Keratinocyte (primary cell): ENCODE measurements at regions not wholly inside any gene's neighbourhood (a gene's known extent, or its start where the extent isn't known, plus 50 kb on each side); places are given as distances from the start of the nearest gene placed in this dataset.

Source experiments
- DNase-seq: peaks from one replicate; pipeline ENCODE4 v3.0.0-alpha.2; 2011; ENCODE audit warnings: low read depth, missing footprints, low spot score
- FAIRE-seq: peaks from 2 replicates; lab custom pipeline; 2011; peaks lifted over from hg19 to GRCh38; lab: Jason Lieb, UNC
- H2AFZ ChIP-seq: 2 replicates; pipeline ENCODE4 v1.6.0; 2012; ENCODE audit warnings: low read length, control low read depth, inconsistent platforms; ENCODE audit not compliant: control insufficient read depth
- H3K27ac ChIP-seq: 2 replicates; pipeline ENCODE4 v1.5.1; 2011; ENCODE audit warnings: low read length; ENCODE audit not compliant: control insufficient read depth, insufficient read depth
- H3K27me3 ChIP-seq: 3 replicates; pipeline ENCODE4 v1.6.0; 2011; ENCODE audit warnings: low read length; ENCODE audit not compliant: control insufficient read depth, insufficient read depth; ENCODE audit errors: extremely low read depth
- H3K36me3 ChIP-seq, 2 experiments: 2 replicates in 1 of 2; 3 replicates in 1 of 2; pipeline ENCODE4 v1.5.1; 2011; ENCODE audit warnings: low read length in 2 of 2, mild to moderate bottlenecking in 1 of 2; ENCODE audit not compliant: control insufficient read depth in 2 of 2, insufficient read depth in 2 of 2; ENCODE audit errors: extremely low read depth in 1 of 2
- H3K4me1 ChIP-seq: 3 replicates; pipeline ENCODE4 v1.5.1; 2011; ENCODE audit warnings: low read length; ENCODE audit not compliant: control insufficient read depth, insufficient read depth; ENCODE audit errors: extremely low read depth
- H3K4me2 ChIP-seq: 3 replicates; pipeline ENCODE4 v1.6.0; 2011; ENCODE audit warnings: low read depth, low read length; ENCODE audit not compliant: control insufficient read depth, insufficient read depth; ENCODE audit errors: extremely low read depth
- H3K4me3 ChIP-seq, 3 experiments: fragments of 200-600 bp in 1 of 3; sonication (generic) in 1 of 3; 2 replicates in 2 of 3; 3 replicates in 1 of 3; pipeline ENCODE4 v1.5.1; 2011 to 2016; ENCODE audit warnings: low read length in 3 of 3, mild to moderate bottlenecking in 3 of 3, control low read depth in 2 of 3, inconsistent platforms in 1 of 3, low read depth in 1 of 3, mixed read lengths in 1 of 3, mixed run types in 1 of 3, moderate library complexity in 1 of 3; ENCODE audit not compliant: control insufficient read depth in 2 of 3, insufficient read depth in 2 of 3; ENCODE audit errors: extremely low read depth in 1 of 3
- H3K79me2 ChIP-seq: 2 replicates; pipeline ENCODE4 v1.6.0; 2012; ENCODE audit warnings: low read length; ENCODE audit not compliant: control insufficient read depth, insufficient read depth
- H3K9ac ChIP-seq: 3 replicates; pipeline ENCODE4 v1.6.0; 2011; ENCODE audit warnings: low read length; ENCODE audit not compliant: control insufficient read depth, insufficient read depth; ENCODE audit errors: extremely low read depth
- H3K9me1 ChIP-seq: 3 replicates; pipeline ENCODE4 v1.6.0; 2011; ENCODE audit warnings: low read length; ENCODE audit not compliant: control insufficient read depth, insufficient read depth; ENCODE audit errors: extremely low read depth
- H3K9me3 ChIP-seq: 2 replicates; pipeline ENCODE4 v1.5.1; 2012; ENCODE audit warnings: low read depth, low read length; ENCODE audit not compliant: control insufficient read depth
- H4K20me1 ChIP-seq: 3 replicates; pipeline ENCODE4 v1.6.0; 2011; ENCODE audit warnings: low read length; ENCODE audit not compliant: control insufficient read depth, insufficient read depth; ENCODE audit errors: extremely low read depth
- EZH2 ChIP-seq: IDR thresholded peaks from one replicate; pipeline ENCODE4 v1.6.1; 2012; ENCODE audit warnings: inconsistent platforms, mild to moderate bottlenecking, low read length, moderate library complexity
- dilution Hi-C: fragments of 300-500 bp; cut with MboI; formaldehyde crosslinking; loops from one replicate; pipeline ENCODE4 v1.7.0; 2020; ENCODE audit warnings: low sequenced_read_pairs; ENCODE audit not compliant: extremely low pct_ligation_motif_present
- TF ChIP-seq, protein P1 (sequence below), 3 experiments: IDR thresholded peaks in 1 of 3; conservative IDR thresholded peaks in 1 of 3; optimal IDR thresholded peaks in 1 of 3; 2 replicates in 2 of 3; 3 replicates in 1 of 3; pipeline versions ENCODE3 to v1.5.1; 2011; ENCODE audit warnings: low read length in 3 of 3, mild to moderate bottlenecking in 3 of 3, moderate library complexity in 2 of 3, control low read depth in 1 of 3, inconsistent platforms in 1 of 3; ENCODE audit not compliant: insufficient read depth in 2 of 3; ENCODE audit errors: extremely low read depth in 1 of 3

DNA sequence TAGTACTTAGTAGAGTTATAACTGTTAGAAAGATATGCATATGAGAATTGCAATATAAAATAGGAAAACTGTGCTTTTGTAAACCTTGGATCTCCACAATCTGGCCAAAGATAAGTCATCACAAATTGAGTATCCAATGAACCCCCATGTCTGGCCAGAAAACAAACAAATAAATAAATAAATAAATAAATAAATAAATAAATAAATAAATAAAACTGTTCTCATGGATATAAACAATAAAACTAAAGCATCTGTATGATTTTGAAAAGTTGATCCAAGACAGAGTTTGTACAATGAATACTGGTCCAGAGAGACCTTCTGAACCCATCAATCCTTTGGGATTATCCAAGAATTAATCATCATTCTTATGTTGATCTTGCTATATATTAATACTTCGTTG lies 367.6 kb upstream of the CDH9 start:
- Histone ChIP-seq H3K4me1 (no peaks in the 10 kb centered on the region), H3K9me3 (no peaks in the 10 kb centered on the region), H3K9ac (no peak overlapping the region), H4K20me1 (no peaks in the 10 kb centered on the region), H3K4me3 (no peak overlapping the region), H3K27ac (no peak overlapping the region), H3K79me2 (no peaks in the 10 kb centered on the region), H3K9me1 (no peaks in the 10 kb centered on the region), H3K27me3 (no peaks in the 10 kb centered on the region), H3K36me3 (no peaks in the 10 kb centered on the region), H2AFZ (no peak overlapping the region), H3K4me2 (no peak overlapping the region)
- TF ChIP-seq EZH2: no peak
- TF ChIP-seq, protein P1, sequence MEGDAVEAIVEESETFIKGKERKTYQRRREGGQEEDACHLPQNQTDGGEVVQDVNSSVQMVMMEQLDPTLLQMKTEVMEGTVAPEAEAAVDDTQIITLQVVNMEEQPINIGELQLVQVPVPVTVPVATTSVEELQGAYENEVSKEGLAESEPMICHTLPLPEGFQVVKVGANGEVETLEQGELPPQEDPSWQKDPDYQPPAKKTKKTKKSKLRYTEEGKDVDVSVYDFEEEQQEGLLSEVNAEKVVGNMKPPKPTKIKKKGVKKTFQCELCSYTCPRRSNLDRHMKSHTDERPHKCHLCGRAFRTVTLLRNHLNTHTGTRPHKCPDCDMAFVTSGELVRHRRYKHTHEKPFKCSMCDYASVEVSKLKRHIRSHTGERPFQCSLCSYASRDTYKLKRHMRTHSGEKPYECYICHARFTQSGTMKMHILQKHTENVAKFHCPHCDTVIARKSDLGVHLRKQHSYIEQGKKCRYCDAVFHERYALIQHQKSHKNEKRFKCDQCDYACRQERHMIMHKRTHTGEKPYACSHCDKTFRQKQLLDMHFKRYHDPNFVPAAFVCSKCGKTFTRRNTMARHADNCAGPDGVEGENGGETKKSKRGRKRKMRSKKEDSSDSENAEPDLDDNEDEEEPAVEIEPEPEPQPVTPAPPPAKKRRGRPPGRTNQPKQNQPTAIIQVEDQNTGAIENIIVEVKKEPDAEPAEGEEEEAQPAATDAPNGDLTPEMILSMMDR (optimal IDR thresholded peaks at IDR 0.05 in 1 of 3, IDR thresholded peaks at IDR 0.05 in 1 of 3, conservative IDR thresholded peaks at IDR 0.05 in 1 of 3; ENCODE audit: extremely low read depth in 1 of 3, insufficient read depth in 2 of 3, low read length in 3 of 3): no peak
- DNase-seq (no peak), FAIRE-seq (no peak)
- dilution Hi-C loops: no loop called here

DNA sequence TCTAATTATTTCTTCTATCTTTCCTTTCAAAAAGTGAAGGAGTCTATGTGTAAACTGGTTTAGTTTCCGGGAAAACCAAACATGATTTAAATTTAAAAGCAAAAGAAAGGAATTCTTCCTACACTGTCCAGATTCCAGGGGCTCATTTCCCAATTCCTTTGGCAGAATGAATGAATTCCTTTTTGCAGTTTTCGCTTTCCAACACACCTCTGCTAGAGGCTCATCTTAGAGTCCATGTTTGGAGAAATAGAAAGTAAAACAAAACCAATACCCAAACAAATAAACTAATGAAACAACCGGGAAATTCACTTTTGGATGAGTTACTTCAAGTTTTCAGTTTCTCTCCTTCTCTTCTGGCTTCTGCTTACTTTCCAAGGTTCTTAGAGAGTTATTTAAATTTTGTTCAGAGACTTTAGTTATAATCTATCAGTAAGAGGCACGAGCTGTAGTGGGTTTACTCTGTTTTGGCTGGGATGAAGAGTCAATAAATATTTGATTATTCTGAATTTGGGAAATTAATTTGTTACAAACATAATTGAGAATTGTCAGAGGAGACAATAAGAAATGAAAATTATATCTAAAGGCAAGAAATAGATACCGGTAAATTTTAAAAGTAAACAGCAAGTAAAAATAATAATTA lies 365.0 kb upstream of the CDH9 start:
- Histone ChIP-seq H3K9ac (no peak overlapping the region), H3K79me2 (no peaks in the 10 kb centered on the region), H3K27me3 (no peaks in the 10 kb centered on the region), H2AFZ (peak overlapping the region; percentile 70), H4K20me1 (no peaks in the 10 kb centered on the region), H3K4me1 (no peaks in the 10 kb centered on the region), H3K27ac (no peak overlapping the region), H3K4me2 (peak overlapping the region; percentile 32), H3K9me3 (no peaks in the 10 kb centered on the region), H3K4me3 (peak overlapping the region in 1 of 3 experiments; percentile 36), H3K9me1 (no peaks in the 10 kb centered on the region), H3K36me3 (no peaks in the 10 kb centered on the region)
- TF ChIP-seq, protein P1 (optimal IDR thresholded peaks at IDR 0.05 in 1 of 3, IDR thresholded peaks at IDR 0.05 in 1 of 3, conservative IDR thresholded peaks at IDR 0.05 in 1 of 3; ENCODE audit: extremely low read depth in 1 of 3, insufficient read depth in 2 of 3, low read length in 3 of 3): no peak
- TF ChIP-seq EZH2: no peak
- dilution Hi-C loops: no loop called here
- FAIRE-seq (no peak), DNase-seq (no peak)
